B cell (primary cell): ENCODE measurements at regions not wholly inside any gene's neighbourhood (a gene's known extent, or its start where the extent isn't known, plus 50 kb on each side); places are given as distances from the start of the nearest gene placed in this dataset.

Source experiments
- CTCF ChIP-seq: fragments of 200-600 bp; IDR thresholded peaks from one replicate; pipeline ENCODE4 v1.8.0; 2022; ENCODE audit warnings: antibody characterized with exemption, mild to moderate bottlenecking
- EZH2 ChIP-seq: IDR thresholded peaks from 2 replicates; pipeline ENCODE4 v1.6.1; 2012; ENCODE audit warnings: borderline replicate concordance, low read depth, mild to moderate bottlenecking, moderate library complexity, low read length; ENCODE audit not compliant: insufficient read depth, poor library complexity, severe bottlenecking

- TF ChIP-seq CTCF, result no peak
- TF ChIP-seq EZH2, result no peak
These were observed 73.4 kb downstream of the GTPBP8 start for GRCh38 chr3:113064183-113064582.
